Inflammatory macrophage treated with lipopolysaccharide for 4 hours (primary cell): ENCODE measurements at regions not wholly inside any gene's neighbourhood (a gene's known extent, or its start where the extent isn't known, plus 50 kb on each side); places are given as distances from the start of the nearest gene placed in this dataset.
"Not testable (repeated sequence)": the region's sequence is repeated elsewhere in the genome, so short reads cannot be mapped to it uniquely, and the experiment has no call there.

Experiments used
- DNase-seq: peaks from one replicate; pipeline ENCODE4 v3.0.0-alpha.2; 2020

DNA sequence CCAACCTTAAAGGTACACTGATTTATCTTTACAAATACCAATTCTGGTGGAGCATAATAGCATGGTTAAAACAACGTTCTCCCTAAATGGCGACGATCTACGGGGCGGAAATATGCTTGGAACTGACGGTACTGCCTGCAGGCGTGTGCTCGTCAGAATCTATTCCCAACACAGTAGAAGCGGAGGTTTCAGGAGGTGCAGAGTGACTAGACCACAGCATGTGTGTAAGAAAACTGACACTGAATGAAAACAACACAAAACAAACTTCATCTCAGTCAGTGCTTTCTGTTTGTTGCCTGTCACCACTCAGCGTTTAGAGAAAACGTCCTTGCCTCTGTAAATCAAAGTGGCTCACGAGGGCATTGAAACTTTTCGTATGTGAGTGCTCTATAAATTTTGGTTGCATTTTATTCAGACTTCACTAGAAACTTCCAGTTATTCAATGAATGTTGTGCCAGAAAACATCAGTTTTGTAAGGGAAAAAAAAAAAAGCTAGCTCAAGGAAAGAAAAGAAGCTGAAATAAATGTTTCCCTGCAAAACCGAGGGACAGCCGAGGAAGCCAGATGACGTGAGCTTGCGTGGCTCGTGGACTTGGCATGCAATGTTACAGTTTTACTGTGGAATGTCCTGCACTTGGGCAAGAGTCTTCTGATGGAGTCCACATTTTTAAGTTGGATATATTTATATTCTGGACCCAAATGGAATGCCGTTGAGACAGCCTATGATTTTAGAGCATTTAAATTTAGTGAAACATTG, 210.4 kb downstream of the LAT start:
- not testable (repeated sequence) for DNase-seq

DNA sequence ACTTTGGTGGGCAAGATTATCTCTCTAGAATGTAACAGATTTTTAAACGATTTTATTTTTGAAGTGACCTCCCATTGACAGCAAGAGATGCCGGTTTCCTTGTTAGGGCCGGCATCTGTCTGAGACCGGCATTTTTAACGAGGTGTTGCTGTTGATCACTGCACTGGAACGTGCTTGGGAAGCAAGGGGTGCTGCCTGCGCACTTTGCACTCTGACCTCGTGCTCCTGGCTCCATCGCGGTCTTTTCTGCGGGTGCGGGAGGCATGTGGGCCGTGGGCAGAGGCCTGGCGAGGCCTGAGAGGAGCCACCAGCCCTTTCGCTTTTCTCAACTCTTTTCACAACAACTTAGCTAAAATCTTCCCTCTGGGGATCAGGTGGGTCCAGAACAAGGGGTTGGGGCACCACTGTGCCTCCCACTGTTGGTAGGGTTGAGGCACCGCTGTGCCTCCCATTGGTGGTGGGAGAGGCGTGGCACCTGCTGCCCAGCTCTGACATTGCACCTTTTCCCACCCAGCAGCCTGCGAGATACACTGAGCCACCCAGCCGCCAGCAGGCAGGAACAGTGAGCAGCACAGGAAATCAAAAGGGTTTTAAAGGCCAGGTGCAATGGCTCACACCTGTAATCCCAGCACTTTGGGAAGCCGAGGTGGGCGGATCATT, 209.5 kb downstream of the LAT start:
- not testable (repeated sequence) for DNase-seq

DNA sequence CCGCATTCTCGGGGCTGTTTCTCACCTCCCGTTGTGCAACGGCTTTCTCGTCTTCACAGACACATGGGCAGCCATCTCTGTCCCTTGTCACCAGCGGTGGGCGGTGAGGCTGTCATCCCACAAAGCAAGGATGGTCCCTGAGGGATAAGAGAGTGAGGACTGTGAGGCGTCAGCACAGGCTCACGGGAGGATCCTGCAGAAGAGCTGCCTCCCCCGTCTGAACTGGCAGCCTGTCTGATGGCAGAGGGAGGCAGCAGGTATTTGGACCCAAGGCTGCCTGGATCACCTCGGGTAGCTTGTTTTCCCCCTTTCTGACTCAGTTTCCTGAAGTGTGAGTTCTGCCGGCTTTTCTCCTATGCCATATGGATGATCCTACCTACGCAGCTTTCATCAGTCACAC, 208.8 kb downstream of the LAT start:
- DNase-seq = not testable (repeated sequence)

DNA sequence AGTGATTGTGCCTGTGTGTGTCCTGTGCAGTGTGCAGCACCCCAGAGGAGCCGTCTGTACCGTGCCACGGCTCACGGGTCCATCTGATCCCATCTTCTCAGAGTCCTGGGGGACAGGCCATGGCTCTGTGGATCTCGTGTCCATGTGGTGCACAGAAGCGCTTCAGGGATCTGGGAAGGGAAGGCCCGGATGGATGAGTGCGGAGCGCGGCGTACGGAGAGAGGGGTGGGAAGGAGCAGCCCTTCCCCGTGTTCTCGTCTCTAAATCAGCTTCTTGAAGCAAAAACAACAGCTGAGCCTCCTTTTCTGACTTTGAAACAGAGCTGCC, 208.4 kb downstream of the LAT start:
- DNase-seq = not testable (repeated sequence)

DNA sequence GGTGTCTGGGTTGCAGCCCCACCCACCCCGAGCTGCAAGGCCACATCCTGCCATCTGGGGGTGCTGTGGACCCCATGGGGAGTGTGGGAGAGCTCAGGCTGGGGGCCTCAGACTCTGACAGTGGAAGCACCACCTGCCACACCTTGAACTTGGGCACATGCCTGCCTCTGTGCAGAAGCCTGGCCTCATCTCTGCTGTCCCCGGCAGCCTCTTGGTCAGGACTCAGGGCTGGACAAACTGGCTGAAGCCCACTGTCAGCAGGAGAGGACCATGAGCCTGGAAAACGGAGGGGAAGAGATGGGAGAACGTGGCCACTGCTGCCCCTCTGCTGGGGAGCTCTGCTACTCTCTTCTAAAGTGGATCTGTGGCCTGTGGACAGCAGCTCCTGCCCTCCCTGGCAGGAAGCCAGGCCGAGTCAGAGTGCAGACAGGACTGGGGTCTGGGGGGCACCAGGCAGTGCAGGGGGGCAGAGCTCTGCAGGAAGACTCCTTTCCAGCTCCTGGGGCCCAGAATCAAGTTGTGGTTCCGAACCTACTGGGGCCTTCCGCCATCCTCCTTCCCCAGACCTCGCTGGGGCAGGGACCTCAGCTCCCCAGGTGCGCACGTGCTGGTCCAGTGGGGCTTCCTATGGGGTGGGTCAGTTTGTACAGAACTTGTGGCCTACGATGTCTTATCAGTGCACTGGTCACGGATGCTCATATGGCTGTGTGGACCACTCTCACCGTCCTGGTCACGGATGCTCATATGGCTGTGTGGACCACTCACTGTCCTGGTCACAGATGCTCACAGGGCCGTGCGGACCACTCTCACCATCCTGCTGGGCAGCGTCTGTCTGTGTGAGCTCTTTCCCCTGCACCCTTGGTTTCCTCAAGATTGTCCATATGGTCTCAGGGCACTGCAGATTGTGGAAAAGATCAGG, 207.7 kb downstream of the LAT start:
- DNase-seq = no peak

DNA sequence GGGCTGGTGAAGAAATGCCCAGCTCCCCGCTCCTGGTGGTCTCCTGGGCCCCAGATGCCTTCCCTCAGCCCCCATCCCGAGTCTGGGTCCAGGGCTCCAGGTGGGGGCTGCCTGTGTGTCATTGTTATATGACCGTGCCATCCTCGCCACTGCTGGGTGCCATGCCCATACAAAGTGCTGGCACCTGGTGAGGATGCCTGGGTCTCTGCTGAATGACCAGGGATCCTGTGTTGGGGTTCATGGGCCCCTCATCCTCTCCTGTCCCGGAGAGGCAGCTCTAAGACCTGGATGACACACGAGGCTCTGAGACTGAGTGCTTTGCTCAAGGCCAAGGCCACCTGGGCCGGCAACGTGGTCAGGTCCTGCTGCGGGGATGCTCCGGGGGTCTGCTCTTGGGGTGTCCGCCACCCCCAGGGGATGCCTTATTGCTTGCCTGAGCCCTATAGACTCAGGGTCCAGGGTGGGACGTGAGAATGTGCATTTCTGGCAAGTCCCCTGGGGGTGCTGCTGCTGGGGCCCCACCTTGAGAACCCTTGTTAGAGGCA, 206.9 kb downstream of the LAT start:
- not testable (repeated sequence) for DNase-seq

DNA sequence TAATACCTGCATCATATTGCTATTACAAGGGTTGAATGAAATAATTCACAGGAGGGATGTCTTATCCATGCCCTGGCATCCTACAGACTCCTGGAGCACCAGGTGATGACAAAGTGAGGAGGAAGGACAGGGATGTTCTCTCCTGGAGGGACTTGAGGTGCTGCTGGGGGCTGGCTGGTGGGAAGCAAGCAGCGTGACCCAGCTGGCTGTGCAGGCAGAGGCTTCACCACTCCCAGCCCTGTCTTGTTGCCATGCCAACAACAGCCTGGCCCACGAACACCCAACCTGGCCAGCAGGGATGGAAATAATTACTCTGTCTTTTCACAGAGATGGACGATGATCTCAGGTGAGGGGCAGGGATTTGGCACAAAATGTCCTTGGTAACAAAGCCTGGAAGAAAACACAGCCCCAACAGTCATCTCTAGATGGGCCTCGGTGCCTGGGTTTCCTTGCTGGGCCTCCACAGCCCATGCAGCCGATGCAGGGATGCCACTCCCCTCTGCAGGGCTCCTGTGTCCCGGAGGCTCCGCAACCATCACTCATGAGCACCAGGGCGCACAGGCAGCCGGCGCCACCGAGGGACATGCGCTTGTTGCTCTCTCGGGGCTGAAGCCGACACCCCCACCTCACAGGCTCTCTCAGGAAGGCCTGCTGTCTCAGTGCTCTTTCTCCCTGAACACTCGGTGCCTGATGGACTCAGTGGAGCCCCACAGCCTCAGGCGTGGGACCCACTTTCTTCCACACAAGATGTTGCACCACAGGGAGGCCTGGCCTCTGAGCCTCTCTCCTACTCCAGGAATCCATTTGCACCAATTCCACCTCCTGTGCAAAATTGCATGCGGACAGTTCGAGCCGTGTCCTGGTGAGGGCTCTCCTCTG, 205.9 kb downstream of the LAT start:
- not testable (repeated sequence) for DNase-seq

DNA sequence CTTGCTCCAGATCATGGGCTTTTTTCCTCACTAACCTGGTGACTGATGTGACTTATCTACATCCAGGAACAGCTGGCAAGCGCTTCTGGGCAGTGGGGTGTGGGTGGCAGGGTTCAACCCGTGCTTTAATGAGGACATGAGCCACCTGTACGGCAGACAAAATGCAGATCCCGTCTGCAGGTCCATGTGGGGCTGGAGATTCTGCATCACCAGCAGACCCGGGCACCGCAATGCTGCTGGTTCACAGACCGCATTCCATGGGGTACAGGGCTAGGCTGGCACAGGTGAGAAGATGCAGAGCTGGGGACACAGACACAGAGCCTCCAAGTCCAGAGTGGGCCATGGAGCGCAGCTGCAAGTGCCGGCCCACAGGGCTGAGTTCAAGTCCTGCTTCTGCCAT, 204.0 kb downstream of the LAT start:
- DNase-seq = not testable (repeated sequence)

DNA sequence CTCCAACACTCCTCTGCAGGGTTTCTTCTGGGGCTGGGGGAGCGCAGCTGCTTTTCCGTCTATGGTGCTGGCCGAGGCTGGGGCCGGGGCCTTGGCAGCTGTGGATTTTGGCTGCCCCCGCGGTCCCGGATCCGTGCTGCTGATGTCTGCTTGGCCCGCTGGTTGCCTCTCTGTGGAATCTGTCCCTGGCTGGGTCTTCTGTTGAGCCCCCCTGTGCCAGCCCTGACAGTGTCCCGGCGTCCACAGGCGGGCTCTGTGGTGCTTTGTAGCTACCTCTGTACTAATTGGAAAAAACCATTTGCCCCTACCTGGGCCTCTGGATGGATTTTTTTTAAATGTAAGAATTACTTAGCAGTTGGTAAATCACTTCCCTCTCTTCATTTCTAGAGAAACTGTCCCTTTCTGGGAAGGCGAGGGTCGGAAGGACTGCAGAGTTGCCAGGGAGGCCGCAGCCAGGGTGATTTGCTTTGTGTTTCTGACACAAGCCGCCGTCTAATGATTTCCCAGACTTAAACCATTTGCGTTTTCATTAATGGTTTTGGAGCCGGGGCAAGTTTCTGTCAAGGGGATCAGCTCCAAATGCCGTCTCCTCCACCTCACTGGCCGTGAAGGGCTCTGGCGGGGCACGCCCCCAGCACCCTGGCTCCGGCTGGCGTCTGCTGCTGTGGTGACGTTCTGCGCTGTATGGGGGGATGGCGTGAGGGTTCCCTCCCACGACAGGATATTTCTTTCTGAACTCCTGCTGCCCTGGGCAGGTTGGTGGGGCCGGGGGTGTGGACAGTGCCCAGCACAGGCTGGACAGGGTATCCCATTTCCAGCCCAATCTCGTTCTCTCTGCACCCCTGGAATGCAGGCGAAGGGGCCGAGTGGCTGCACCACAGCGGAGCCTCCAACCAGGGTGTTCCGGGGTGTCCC, 201.7 kb downstream of the LAT start:
- not testable (repeated sequence) for DNase-seq

DNA sequence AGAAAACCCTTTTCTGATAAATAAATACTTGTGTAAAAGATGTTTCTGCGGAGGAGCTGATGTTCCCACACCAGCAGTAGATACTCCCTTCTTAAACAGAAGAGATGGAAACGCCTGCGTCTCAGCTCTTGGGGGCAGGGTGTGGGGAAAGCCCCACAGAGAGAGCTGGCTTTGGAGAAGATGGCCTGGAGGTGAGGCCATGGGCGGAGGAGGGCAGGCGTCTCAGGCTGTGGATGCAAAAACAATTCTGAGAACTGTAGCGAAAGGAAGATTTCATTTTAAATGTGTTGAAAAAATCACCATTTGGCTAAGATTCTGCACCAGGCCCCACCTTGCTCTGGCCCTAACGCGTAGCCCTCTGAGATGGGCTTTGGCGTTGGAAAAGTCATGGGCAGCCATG, 201.0 kb downstream of the LAT start:
- DNase-seq = not testable (repeated sequence)

DNA sequence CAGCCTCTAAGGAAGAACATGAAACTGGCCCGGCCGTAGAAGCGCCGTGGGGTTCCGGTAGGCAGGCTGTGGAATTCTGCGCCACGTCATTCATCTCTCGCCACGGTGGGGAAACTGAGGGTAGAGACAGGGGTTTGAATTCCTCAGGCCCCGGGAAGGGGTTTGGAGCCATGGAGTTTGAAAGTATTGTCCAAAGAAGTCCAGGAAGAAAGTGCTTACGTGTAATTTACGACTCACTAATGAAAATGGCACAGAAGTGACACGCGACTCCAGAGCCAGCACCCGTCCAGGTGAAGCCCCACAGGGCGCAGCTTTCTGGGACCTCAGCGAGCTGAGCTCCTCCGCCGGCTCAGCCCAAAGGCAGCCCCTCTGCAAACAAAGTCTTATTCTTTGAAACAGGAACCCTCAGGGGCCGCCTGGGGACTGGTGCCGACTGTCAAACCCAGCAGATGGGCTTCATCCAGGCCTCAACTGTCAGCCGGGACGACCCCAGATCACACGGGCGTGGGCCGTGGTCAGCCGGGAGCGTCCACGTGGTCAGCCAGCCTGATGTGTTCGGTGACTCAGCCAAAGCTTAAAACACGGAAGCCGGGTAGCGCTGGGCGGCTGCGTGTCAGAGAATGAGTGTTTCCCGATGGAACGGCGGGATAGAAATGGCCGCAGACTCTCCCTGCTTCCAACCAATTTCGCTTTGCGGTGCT, 200.0 kb downstream of the LAT start:
- DNase-seq = peak; percentile 80

DNA sequence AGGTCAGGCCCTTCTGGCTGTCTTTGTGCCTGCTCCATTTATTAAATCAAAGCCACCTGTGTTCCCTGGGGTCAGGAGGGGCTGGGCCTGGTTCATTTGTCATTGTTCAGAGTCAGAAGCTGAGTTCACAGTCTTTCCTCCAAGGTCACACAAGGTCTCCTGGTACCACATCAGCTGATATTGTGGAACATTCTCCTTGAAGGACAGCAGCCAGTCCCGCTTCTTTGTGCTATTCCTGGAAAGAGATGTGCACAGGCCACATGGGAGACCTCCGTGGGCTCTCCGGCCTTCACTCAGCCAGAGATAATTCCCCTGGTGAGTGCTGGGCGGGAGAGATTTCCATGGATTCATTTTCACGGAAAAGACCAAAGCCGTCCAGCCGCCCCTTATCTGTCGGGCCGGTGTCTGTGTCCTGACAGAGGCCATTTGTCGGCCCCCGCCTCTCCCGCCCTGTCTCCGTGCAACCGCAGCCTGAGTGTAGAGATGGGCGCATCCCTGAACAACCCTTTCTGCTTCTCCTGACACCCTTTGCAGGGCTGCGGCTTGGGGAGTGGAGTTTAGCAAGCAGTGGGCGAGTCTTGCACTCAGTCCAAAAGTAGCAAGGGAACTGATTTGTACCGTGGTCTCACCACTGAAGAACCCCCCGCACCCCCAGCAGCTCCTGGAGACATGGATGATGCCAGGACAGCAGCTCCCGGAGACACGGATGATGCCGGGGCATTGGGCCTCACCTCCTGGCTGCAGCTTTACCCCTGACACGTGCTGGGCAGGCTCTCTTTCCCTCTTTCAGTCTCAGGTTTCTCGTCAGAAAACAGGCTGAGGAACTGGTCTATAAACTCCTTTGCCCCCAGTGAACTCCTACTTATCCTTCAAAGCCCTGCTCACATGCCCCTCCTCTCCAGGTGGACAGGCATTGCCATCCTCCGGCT, 198.4 kb downstream of the LAT start:
- DNase-seq = not testable (repeated sequence)

DNA sequence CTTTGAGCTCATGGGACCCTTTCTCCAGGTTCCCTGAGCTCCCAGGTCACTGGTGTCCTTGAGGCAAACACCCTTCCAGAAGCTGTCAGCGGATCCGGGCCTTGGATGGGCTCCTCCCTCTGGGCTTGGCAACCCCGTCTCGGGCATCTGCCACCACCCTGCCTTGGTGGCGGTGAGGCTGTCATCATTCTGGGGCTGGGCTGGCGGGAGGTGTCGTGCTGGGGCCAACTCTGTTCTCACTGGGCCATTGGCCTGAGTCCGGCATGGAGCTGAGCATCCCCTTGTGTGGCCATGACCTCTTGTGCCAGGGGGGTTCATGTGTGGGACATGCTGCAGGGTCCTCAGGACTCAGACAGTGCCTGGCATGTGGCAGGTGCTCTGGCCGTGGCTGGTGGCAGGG, 197.6 kb downstream of the LAT start:
- no peak for DNase-seq

DNA sequence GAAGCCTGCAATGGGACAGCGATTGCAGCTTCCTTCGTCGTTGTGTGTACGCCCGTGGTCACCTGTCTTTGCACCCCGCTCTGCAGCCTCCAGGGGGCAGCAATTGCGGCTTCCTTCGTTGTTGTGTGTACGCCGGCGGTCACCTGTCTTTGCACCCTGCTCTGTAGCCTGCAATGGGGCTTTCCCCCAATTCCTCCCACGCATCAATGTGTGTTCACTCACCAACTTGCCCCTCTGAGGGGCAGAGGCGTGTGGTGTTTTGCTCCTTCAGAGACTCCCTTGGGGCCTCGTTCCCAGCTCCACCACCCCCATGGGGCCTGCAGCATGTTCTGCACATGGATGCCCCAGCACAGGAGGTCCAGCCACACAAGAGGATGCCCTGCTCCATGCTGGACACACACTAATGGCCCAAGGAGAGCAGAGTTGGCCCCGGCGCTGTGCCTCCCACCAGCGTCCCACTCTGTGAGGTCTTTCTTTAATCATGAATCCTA, 197.1 kb downstream of the LAT start:
- not testable (repeated sequence) for DNase-seq

DNA sequence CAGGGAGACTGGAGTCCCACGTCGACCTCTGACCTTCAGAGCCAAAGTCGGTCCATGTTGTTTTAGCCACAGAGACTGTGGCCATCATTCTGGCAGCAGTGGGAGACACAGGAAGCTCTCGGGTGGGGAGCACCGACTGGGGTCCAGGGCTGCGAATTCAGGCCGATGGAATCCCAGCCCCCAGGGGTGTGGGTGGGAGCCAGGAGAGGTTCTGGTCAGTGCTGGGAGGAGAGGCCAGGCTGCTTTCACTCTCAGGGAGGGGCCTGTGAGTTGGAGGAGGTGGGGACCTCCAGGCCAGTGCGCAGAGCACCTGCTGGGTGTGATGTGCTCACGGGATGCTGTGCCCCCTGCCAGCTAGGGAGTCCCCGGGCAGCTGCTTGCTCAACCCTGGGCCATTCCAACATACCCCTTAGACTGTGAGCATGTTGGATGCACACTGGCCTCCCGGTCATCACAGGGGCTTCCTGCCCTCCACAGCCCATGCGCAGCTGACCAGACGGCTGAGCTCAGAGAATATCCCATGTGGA, 196.5 kb downstream of the LAT start:
- not testable (repeated sequence) for DNase-seq

DNA sequence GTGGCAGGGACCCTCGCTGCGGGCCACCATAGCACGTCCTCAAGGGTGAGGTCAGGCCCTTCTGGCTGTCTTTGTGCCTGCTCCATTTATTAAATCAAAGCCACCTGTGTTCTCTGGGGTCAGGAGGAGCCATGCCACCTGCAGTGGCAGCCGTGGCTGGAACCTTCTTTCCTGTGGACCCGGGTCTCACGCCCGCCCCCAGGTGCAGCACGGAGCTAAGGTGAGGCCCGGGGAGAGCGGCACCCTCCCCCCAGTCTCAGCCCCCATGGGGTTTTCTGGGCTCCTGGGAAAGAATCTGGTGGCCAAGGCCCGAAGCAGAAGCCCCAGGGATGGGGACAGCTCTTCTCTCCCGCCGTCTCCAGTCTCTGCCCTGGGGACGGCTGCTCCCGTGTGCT, 195.4 kb downstream of the LAT start:
- not testable (repeated sequence) for DNase-seq

DNA sequence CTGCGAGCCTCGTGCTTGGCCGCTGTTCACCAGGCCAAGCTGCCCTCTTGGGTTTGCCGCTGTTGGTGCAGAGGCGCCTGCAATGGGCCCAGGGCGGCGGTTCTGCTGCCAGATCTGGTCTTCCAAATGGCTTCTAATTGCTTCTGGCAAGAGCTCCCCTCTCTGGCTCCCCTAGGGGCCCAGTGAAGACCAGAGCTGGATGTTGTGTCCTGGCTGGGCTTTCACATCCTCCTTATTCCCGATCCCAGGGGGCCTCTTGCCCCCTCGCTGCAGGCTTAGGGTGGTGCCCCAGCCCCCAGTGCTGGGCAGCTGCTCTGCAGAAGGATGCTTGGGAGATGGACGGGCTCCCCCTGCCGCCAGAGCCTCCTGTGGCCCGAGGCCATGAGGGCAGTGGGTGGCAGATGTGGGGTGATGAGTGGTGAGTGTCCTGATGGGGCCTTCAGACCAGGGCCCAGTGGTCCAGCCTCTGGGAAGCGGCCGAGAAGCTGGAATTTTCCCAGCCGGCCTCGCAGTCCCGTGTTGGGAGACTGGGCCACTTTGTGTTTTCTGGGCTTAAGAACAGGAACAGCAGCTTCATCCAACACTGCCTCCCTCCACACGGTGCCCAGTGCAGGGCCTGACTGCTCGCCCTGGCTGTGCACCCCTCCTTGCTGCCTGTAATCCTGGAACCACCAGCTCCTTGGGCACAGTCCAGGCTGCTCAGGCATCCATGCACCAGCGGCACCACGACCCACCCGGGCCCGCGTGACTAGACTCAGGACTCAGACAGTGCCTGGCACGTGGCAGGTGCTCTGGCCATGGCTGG, 194.8 kb downstream of the LAT start:
- DNase-seq = not testable (repeated sequence)
